HEK293T (cell line): ENCODE measurements at regions not wholly inside any gene's neighbourhood (a gene's known extent, or its start where the extent isn't known, plus 50 kb on each side); places are given as distances from the start of the nearest gene placed in this dataset.

Experiments
- ARNT ChIP-seq: fragments of 450-650 bp; IDR thresholded peaks from 2 replicates; pipeline ENCODE4 v1.6.1; 2017; ENCODE audit warnings: mild to moderate bottlenecking
- CTBP1 ChIP-seq: fragments of 450-650 bp; IDR thresholded peaks from 2 replicates; pipeline ENCODE4 v1.6.1; 2016; ENCODE audit warnings: borderline replicate concordance
- HDGF ChIP-seq: fragments of 450-650 bp; IDR thresholded peaks from 2 replicates; pipeline ENCODE4 v1.6.1; 2017; ENCODE audit warnings: antibody characterized with exemption, borderline replicate concordance
- L3MBTL2 ChIP-seq: fragments of 450-650 bp; conservative IDR thresholded peaks from 2 replicates; pipeline ENCODE4 v1.6.1; 2016; ENCODE audit warnings: mild to moderate bottlenecking
- SP1 ChIP-seq: fragments of 450-650 bp; IDR thresholded peaks from 2 replicates; pipeline ENCODE4 v1.6.1; 2017
- SUZ12 ChIP-seq: fragments of 450-650 bp; IDR thresholded peaks from 2 replicates; pipeline ENCODE4 v1.6.1; 2016; ENCODE audit warnings: mild to moderate bottlenecking
- TARDBP ChIP-seq: fragments of 450-650 bp; IDR thresholded peaks from 2 replicates; pipeline ENCODE4 v1.6.1; 2016
- ZNF384 ChIP-seq: fragments of 450-650 bp; IDR thresholded peaks from 2 replicates; pipeline ENCODE4 v1.6.1; 2016

DNA sequence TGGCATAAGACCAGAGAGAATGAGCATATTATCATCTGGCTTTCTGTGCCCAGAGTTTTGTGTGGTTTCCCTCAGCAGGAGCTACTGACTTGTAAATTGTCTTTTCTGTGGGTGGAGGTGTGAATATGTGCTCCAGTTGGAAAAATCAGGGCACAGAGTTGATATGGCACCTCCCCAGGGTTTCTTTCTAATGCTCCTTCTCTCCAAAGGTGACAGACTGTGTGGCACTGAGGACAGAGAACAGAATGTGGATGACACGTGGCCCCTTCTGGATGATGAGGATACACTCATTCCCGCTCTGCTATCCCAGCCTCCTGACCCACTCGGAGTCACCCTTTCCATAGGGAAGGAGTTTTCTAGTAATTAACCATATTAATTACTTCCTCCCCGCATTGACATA is 221.0 kb downstream of the ICE1 start:
- no peak for TF ChIP-seq TARDBP
- no peak for TF ChIP-seq ARNT
- no peak for TF ChIP-seq L3MBTL2
- no peak for TF ChIP-seq CTBP1
- TF ChIP-seq HDGF, result no peak
- no peak for TF ChIP-seq SP1
- no peak for TF ChIP-seq ZNF384
- TF ChIP-seq SUZ12, result no peak
